Transverse colon (tissue), 4 donors: ENCODE measurements at regions not wholly inside any gene's neighbourhood (a gene's known extent, or its start where the extent isn't known, plus 50 kb on each side); places are given as distances from the start of the nearest gene placed in this dataset.

Experiments used
- DNase-seq: peaks from one replicate; pipeline ENCODE4 v3.0.0-alpha.2; 2019
- H3K27ac ChIP-seq, 4 donors: fragments of 200-600 bp; sonication (generic); 2 replicates each; pipeline ENCODE4 v1.5.1; 2016 to 2018; ENCODE audit warnings: inconsistent platforms in 4 of 4
- H3K27me3 ChIP-seq: fragments of 200-600 bp; sonication (generic); 2 replicates; pipeline ENCODE4 v1.5.1; 2017; ENCODE audit warnings: inconsistent platforms
- H3K36me3 ChIP-seq, 4 donors: fragments of 200-600 bp; sonication (generic); 2 replicates each; pipeline ENCODE4 v1.5.1; 2017 to 2019; ENCODE audit warnings: inconsistent platforms in 4 of 4
- H3K4me1 ChIP-seq, 4 donors: fragments of 200-600 bp; sonication (generic); 2 replicates each; pipeline ENCODE4 v1.5.1; 2017 to 2020; ENCODE audit warnings: inconsistent platforms in 4 of 4
- H3K4me3 ChIP-seq, 4 donors: fragments of 200-600 bp; sonication (generic); 1 replicate in 1 of 4; 2 replicates in 3 of 4; pipeline versions ENCODE4 v1.5.1 to v1.6.1; 2017 to 2019; ENCODE audit warnings: inconsistent platforms in 4 of 4
- H3K9me3 ChIP-seq, 2 donors: fragments of 200-600 bp; sonication (generic); 2 replicates each; pipeline ENCODE4 v1.5.1; 2017 to 2019; ENCODE audit warnings: inconsistent platforms in 2 of 2
- CTCF ChIP-seq, 5 experiments: fragments of 200-600 bp in 3 of 5; fragments of 450-650 bp in 2 of 5; sonication (generic) in 3 of 5; IDR thresholded peaks; 1 replicate in 2 of 5; 2 replicates in 3 of 5; pipeline ENCODE4 v1.5.1; 2016 to 2017; ENCODE audit warnings: antibody characterized with exemption in 5 of 5, inconsistent platforms in 3 of 5, mild to moderate bottlenecking in 2 of 5, moderate library complexity in 1 of 5
- EP300 ChIP-seq: sonication (generic); formaldehyde crosslinking; IDR thresholded peaks from one replicate; pipeline ENCODE4 v1.6.1; 2017; ENCODE audit warnings: antibody characterized with exemption, low read depth
- POLR2A ChIP-seq: fragments of 450-650 bp; IDR thresholded peaks from one replicate; pipeline ENCODE4 v1.6.1; 2016; ENCODE audit warnings: antibody characterized with exemption, mild to moderate bottlenecking, moderate library complexity
- POLR2AphosphoS5 ChIP-seq, 3 donors: sonication (generic); formaldehyde crosslinking; IDR thresholded peaks; one replicate each; pipeline ENCODE4 v1.6.1; 2016; ENCODE audit warnings: antibody characterized with exemption in 3 of 3
- WGBS, 2 donors: methylation state at CpG; one replicate each; pipeline ENCODE4 v1.1.5; 2018; ENCODE audit warnings: low coverage in 1 of 2; 5-methylcytosine and 5-hydroxymethylcytosine counted together
- in situ Hi-C, 4 donors: fragments of 200-750 bp; cut with MboI; loops; one replicate each; pipeline versions ENCODE4 v1.15.0 to v1.15.1; 2017; ENCODE audit warnings: low sequenced_read_pairs in 3 of 4, low pct_ligation_motif_present in 1 of 4, low pct_unique_long_range_greater_than_20kb in 1 of 4
- intact Hi-C: fragments of 100-400 bp; cut with DNase I; formaldehyde crosslinking; loops from one replicate; pipeline ENCODE4 v1.15.1; 2023; ENCODE audit warnings: low total_unique reads

- no peak for DNase-seq
- Histone ChIP-seq H3K27me3 (no peaks in the 10 kb centered on the region), H3K4me3 (no peak overlapping the region), H3K4me1 (no peaks in the 10 kb centered on the region), H3K9me3 (peaks cover 0 to 8% of the 10 kb centered on the region in 2 donors), H3K27ac (no peak overlapping the region), H3K36me3 (no peaks in the 10 kb centered on the region)
- TF ChIP-seq POLR2AphosphoS5 (IDR thresholded peaks at IDR 0.05) = no peak
- intact Hi-C loops (no loop called here), in situ Hi-C loops (no loop called here)
These were observed 1740.5 kb upstream of the AGA start for GRCh38 chr4:179182741-179183140.

- no peaks in the 10 kb centered on the region for H3K4me1 ChIP-seq
- WGBS, 2 donors = 80 to 82% methylated on average over 2 of the region's 2 CpGs
- H3K27me3 ChIP-seq = no peaks in the 10 kb centered on the region
- DNase-seq = no peak
- H3K4me3 ChIP-seq = no peak overlapping the region
- in situ Hi-C loops (no loop called here), intact Hi-C loops (no loop called here)
- H3K9me3 ChIP-seq = no peaks in the 10 kb centered on the region
- no peaks in the 10 kb centered on the region for H3K36me3 ChIP-seq
- TF ChIP-seq POLR2AphosphoS5 (IDR thresholded peaks at IDR 0.05) (no peak), EP300 (no peak), POLR2A (no peak), CTCF (IDR thresholded peaks at IDR 0.05) (no peak)
- no peak overlapping the region for H3K27ac ChIP-seq
These were observed 1753.7 kb upstream of the AGA start for GRCh38 chr4:179195887-179196286.

DNA sequence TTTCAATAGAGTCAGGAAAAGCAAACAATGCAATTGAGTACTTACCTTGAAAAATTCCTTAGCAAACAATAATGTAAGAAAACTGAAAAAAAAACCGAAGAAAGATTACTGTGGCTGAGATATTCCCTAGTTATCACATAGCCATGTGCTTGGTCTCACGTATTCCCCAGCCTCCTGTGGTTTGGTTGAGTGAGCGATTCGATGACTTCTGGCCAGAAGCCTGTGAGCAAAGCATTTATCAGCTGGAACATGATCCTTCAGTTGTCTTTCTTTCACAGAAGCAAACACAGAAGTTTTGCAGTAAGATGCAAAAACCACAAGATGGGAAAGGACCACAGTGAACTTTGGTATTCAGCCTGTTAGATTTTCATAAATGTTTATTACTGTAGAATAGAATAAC, 1754.3 kb upstream of the AGA start:
- Histone ChIP-seq H3K36me3 (no peaks in the 10 kb centered on the region), H3K9me3 (no peaks in the 10 kb centered on the region), H3K27ac (no peak overlapping the region), H3K27me3 (no peaks in the 10 kb centered on the region), H3K4me1 (no peaks in the 10 kb centered on the region), H3K4me3 (no peak overlapping the region)
- intact Hi-C loops = no loop called here
- in situ Hi-C loops = no loop called here
- 69 to 77% methylated on average over 4 of the region's 4 CpGs for WGBS, 2 donors
- no peak for DNase-seq
- TF ChIP-seq POLR2A (no peak), CTCF (IDR thresholded peaks at IDR 0.05) (no peak), POLR2AphosphoS5 (IDR thresholded peaks at IDR 0.05) (no peak), EP300 (no peak)

DNA sequence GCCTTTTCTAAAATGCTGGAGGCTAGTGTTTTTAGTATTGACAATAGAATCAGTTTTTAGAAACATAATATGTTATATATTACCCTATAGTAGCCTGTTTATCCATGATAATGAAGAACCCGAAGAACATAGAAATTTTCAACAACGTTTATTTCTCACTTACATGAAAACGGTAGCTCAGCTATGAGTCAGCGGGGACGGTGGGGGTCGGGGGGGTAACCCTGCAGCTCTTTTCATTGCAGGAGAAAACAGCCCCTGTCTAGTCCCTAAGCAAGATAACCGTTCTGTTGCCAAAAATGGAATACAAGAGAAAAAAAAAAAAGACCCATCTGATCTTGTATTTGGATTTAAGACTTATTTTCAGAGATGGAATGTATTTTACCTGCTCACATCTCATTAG, 1758.4 kb upstream of the AGA start:
- H3K4me1 ChIP-seq = no peaks in the 10 kb centered on the region
- in situ Hi-C loops = no loop called here
- no peaks in the 10 kb centered on the region for H3K9me3 ChIP-seq
- 79 to 81% methylated on average over 5 to 7 of the region's 7 CpGs for WGBS, 2 donors
- H3K36me3 ChIP-seq = no peaks in the 10 kb centered on the region
- no peak overlapping the region for H3K27ac ChIP-seq
- no peak for TF ChIP-seq EP300
- TF ChIP-seq POLR2AphosphoS5 (IDR thresholded peaks at IDR 0.05) = no peak
- TF ChIP-seq POLR2A = no peak
- no peak for TF ChIP-seq CTCF (IDR thresholded peaks at IDR 0.05)
- intact Hi-C loops = no loop called here
- no peak overlapping the region for H3K4me3 ChIP-seq
- no peaks in the 10 kb centered on the region for H3K27me3 ChIP-seq
- DNase-seq = no peak

DNA sequence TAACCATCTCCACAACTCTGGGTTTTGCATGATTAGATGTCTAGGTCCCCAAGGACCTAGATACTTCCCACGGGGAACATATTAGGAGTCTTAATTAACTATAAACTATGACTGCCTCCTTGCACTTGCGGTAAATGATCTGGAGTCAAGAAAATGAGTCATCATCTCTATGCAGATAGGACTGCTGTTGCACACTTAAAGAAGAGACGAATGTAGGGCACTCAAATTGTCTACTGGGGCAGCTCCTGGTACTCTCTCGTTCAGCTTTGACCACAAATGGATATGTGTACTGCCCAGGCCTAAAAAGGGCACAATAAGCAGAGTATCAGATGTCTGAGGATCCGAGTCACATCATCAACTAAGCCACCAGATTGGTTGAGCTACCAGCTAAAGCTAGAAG, 1783.4 kb upstream of the AGA start:
- TF ChIP-seq POLR2AphosphoS5 (IDR thresholded peaks at IDR 0.05) = no peak
- TF ChIP-seq CTCF (IDR thresholded peaks at IDR 0.05) = no peak
- TF ChIP-seq EP300 = no peak
- TF ChIP-seq POLR2A = no peak
- DNase-seq = no peak
- in situ Hi-C loops (no loop called here), intact Hi-C loops (no loop called here)
- WGBS, 2 donors = 62 to 100% methylated on average over 2 to 5 of the region's 5 CpGs
- no peak overlapping the region for H3K4me3 ChIP-seq
- H3K4me1 ChIP-seq = no peaks in the 10 kb centered on the region
- no peaks in the 10 kb centered on the region for H3K9me3 ChIP-seq
- no peak overlapping the region for H3K27ac ChIP-seq
- no peaks in the 10 kb centered on the region for H3K36me3 ChIP-seq
- H3K27me3 ChIP-seq = no peaks in the 10 kb centered on the region
